DND-41 (cell line): ENCODE measurements at regions not wholly inside any gene's neighbourhood (a gene's known extent, or its start where the extent isn't known, plus 50 kb on each side); places are given as distances from the start of the nearest gene placed in this dataset.

Experiments used
- ATAC-seq: fragments of 200-7000 bp; cut with Tn5 transposase; 3 replicates; pipeline ENCODE4 v1.9.1; 2021; ENCODE audit warnings: low read depth; ENCODE audit not compliant: insufficient read depth
- DNase-seq: peaks from one replicate; pipeline ENCODE4 v3.0.0-alpha.2; 2020
- H2AFZ ChIP-seq: 2 replicates; pipeline ENCODE4 v1.6.0; 2012; ENCODE audit warnings: low read depth, low read length
- H3K27ac ChIP-seq: 2 replicates; pipeline ENCODE4 v1.5.1; 2012; ENCODE audit warnings: low read length, inconsistent platforms
- H3K27me3 ChIP-seq: fragments of 200-600 bp; sonication (generic); 2 replicates; pipeline ENCODE4 v1.6.0; 2012; ENCODE audit warnings: low read length, mild to moderate bottlenecking, inconsistent platforms; ENCODE audit not compliant: insufficient read depth, poor library complexity
- H3K36me3 ChIP-seq: 2 replicates; pipeline ENCODE4 v1.5.1; 2012; ENCODE audit warnings: low read length, inconsistent platforms; ENCODE audit not compliant: insufficient read depth
- H3K4me1 ChIP-seq: 2 replicates; pipeline ENCODE4 v1.5.1; 2012; ENCODE audit warnings: mild to moderate bottlenecking, low read length; ENCODE audit not compliant: insufficient read depth
- H3K4me2 ChIP-seq: 2 replicates; pipeline ENCODE4 v1.6.0; 2012; ENCODE audit warnings: mild to moderate bottlenecking, moderate library complexity, low read length, inconsistent platforms; ENCODE audit not compliant: insufficient read depth
- H3K4me3 ChIP-seq, 2 experiments: fragments of 200-600 bp in 1 of 2; shearing (Covaris generic) in 1 of 2; 2 replicates each; pipeline ENCODE4 v1.5.1; 2012 to 2016; ENCODE audit warnings: inconsistent platforms in 2 of 2, low read length in 2 of 2, mild to moderate bottlenecking in 2 of 2, low read depth in 1 of 2, moderate library complexity in 1 of 2
- H3K79me2 ChIP-seq: 2 replicates; pipeline ENCODE4 v1.6.0; 2012; ENCODE audit warnings: low read length, inconsistent platforms; ENCODE audit not compliant: insufficient read depth
- H3K9ac ChIP-seq: 2 replicates; pipeline ENCODE4 v1.6.0; 2012; ENCODE audit warnings: low read depth, mild to moderate bottlenecking, inconsistent platforms, low read length, moderate library complexity
- H3K9me3 ChIP-seq: 2 replicates; pipeline ENCODE4 v1.5.1; 2012; ENCODE audit warnings: low read length, moderate library complexity, mild to moderate bottlenecking, inconsistent platforms; ENCODE audit not compliant: insufficient read depth, severe bottlenecking
- H4K20me1 ChIP-seq: 2 replicates; pipeline ENCODE4 v1.6.0; 2012; ENCODE audit warnings: low read length; ENCODE audit not compliant: insufficient read depth
- CTCF ChIP-seq: IDR thresholded peaks from 2 replicates; pipeline ENCODE4 v1.5.1; 2012; ENCODE audit warnings: borderline replicate concordance, low read length, moderate library complexity, mild to moderate bottlenecking; ENCODE audit not compliant: poor library complexity, severe bottlenecking; ENCODE audit errors: extremely low read depth
- EZH2 ChIP-seq: IDR thresholded peaks from 3 replicates; pipeline ENCODE4 v1.6.1; 2012; ENCODE audit warnings: borderline replicate concordance, low read depth, mild to moderate bottlenecking, moderate library complexity, low read length, inconsistent platforms; ENCODE audit not compliant: severe bottlenecking

- no peak overlapping the region for H3K9ac ChIP-seq
- no peaks in the 10 kb centered on the region for H3K79me2 ChIP-seq
- ATAC-seq (no peak), DNase-seq (no peak)
- no peak overlapping the region for H3K27ac ChIP-seq
- H3K4me1 ChIP-seq: peaks cover 28% of the 10 kb centered on the region
- no peak overlapping the region for H3K4me2 ChIP-seq
- H4K20me1 ChIP-seq: no peaks in the 10 kb centered on the region
- no peaks in the 10 kb centered on the region for H3K9me3 ChIP-seq
- TF ChIP-seq CTCF (no peak), EZH2 (no peak)
- H3K27me3 ChIP-seq: no peaks in the 10 kb centered on the region
- no peaks in the 10 kb centered on the region for H3K36me3 ChIP-seq
- no peak overlapping the region for H3K4me3 ChIP-seq
- H2AFZ ChIP-seq: no peak overlapping the region
These were observed 221.2 kb upstream of the B3GAT1 start for GRCh38 chr11:134633276-134633675.

GRCh38 chr11:134632347-134633119, 220.5 kb upstream of the B3GAT1 start:
- no peaks in the 10 kb centered on the region for H3K9me3 ChIP-seq
- H2AFZ ChIP-seq: no peak overlapping the region
- no peaks in the 10 kb centered on the region for H3K36me3 ChIP-seq
- no peak for ATAC-seq
- no peak overlapping the region for H3K9ac ChIP-seq
- no peaks in the 10 kb centered on the region for H4K20me1 ChIP-seq
- no peaks in the 10 kb centered on the region for H3K27me3 ChIP-seq
- no peak overlapping the region for H3K27ac ChIP-seq
- no peak overlapping the region for H3K4me3 ChIP-seq
- H3K4me1 ChIP-seq: peaks cover 20% of the 10 kb centered on the region
- TF ChIP-seq CTCF (no peak), EZH2 (no peak)
- H3K4me2 ChIP-seq: no peak overlapping the region
- DNase-seq: no peak
- no peaks in the 10 kb centered on the region for H3K79me2 ChIP-seq

DNA sequence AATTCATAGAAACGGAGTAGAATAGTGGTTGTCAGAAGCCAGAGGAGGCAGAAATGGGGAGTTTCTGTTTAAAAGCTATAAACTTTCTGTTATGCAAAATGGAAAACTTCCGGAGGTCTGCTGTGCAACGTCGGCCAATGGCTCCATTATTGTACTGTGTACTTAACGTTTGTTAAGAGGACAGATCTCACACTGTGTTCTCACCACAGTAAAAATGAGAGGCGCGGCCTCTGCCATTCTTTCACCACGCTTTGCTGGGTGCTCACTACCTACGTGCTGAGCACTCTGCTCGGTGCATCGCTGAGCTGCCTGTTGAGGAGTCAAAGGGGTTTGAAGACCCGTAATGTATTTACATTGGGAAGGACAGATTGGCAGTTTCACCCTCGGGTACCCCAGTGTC, 218.8 kb upstream of the B3GAT1 start:
- no peak overlapping the region for H3K4me3 ChIP-seq
- ATAC-seq (no peak), DNase-seq (no peak)
- no peak overlapping the region for H3K4me2 ChIP-seq
- no peaks in the 10 kb centered on the region for H3K27me3 ChIP-seq
- TF ChIP-seq EZH2 (no peak), CTCF (no peak)
- no peaks in the 10 kb centered on the region for H3K9me3 ChIP-seq
- no peak overlapping the region for H3K9ac ChIP-seq
- H3K79me2 ChIP-seq: no peaks in the 10 kb centered on the region
- H3K27ac ChIP-seq: no peak overlapping the region
- H3K36me3 ChIP-seq: no peaks in the 10 kb centered on the region
- peaks cover 6% of the 10 kb centered on the region for H3K4me1 ChIP-seq
- no peak overlapping the region for H2AFZ ChIP-seq
- H4K20me1 ChIP-seq: no peaks in the 10 kb centered on the region
